Ishikawa (cell line): ENCODE measurements at regions not wholly inside any gene's neighbourhood (a gene's known extent, or its start where the extent isn't known, plus 50 kb on each side); places are given as distances from the start of the nearest gene placed in this dataset.

Experiments used
- CEBPB ChIP-seq: IDR thresholded peaks from 2 replicates; pipeline ENCODE4 v1.6.1; 2012
- CREB1 ChIP-seq: IDR thresholded peaks from 2 replicates; pipeline ENCODE4 v1.6.1; 2012; ENCODE audit warnings: low read depth
- EGR1 ChIP-seq: IDR thresholded peaks from 2 replicates; pipeline ENCODE4 v1.6.1; 2012
- EP300 ChIP-seq: IDR thresholded peaks from 2 replicates; pipeline ENCODE4 v1.6.1; 2012; ENCODE audit warnings: borderline replicate concordance
- FOXM1 ChIP-seq: IDR thresholded peaks from 2 replicates; pipeline ENCODE4 v1.6.1; 2012; ENCODE audit warnings: low read depth, borderline replicate concordance
- MAX ChIP-seq: IDR thresholded peaks from 2 replicates; pipeline ENCODE4 v1.6.1; 2012
- NFIC ChIP-seq: IDR thresholded peaks from 2 replicates; pipeline ENCODE4 v1.6.1; 2012
- RAD21 ChIP-seq: IDR thresholded peaks from 2 replicates; pipeline ENCODE4 v1.6.1; 2012; ENCODE audit warnings: low read depth
- REST ChIP-seq: IDR thresholded peaks from 2 replicates; pipeline ENCODE4 v1.6.1; 2012; ENCODE audit warnings: low read depth, mild to moderate bottlenecking
- TAF1 ChIP-seq: IDR thresholded peaks from 2 replicates; pipeline ENCODE4 v1.6.1; 2012; ENCODE audit warnings: low read depth, mild to moderate bottlenecking
- TCF12 ChIP-seq: IDR thresholded peaks from 2 replicates; pipeline ENCODE4 v1.6.1; 2012; ENCODE audit warnings: low read depth
- TEAD4 ChIP-seq: IDR thresholded peaks from 2 replicates; pipeline ENCODE4 v1.6.1; 2012
- USF1 ChIP-seq: IDR thresholded peaks from 2 replicates; pipeline ENCODE4 v1.6.1; 2012
- YY1 ChIP-seq: IDR thresholded peaks from 2 replicates; pipeline ENCODE4 v1.6.1; 2012; ENCODE audit warnings: low read depth
- ZBTB7A ChIP-seq: IDR thresholded peaks from 2 replicates; pipeline ENCODE4 v1.6.1; 2012; ENCODE audit warnings: low read depth

GRCh38 chr18:54032412-54032811, 192.1 kb downstream of the MBD2 start:
- no peak for TF ChIP-seq FOXM1
- no peak for TF ChIP-seq EP300
- TF ChIP-seq RAD21 = no peak
- no peak for TF ChIP-seq REST
- TF ChIP-seq EGR1 = no peak
- TF ChIP-seq TAF1 = no peak
- TF ChIP-seq MAX = no peak
- no peak for TF ChIP-seq ZBTB7A
- TF ChIP-seq TCF12 = no peak
- TF ChIP-seq CREB1 = no peak
- no peak for TF ChIP-seq NFIC
- TF ChIP-seq YY1 = no peak
- no peak for TF ChIP-seq USF1
- TF ChIP-seq CEBPB = no peak
- no peak for TF ChIP-seq TEAD4

GRCh38 chr18:54031243-54031642, 193.2 kb downstream of the MBD2 start:
- TF ChIP-seq REST (no peak), ZBTB7A (no peak)

- TF ChIP-seq EP300 (no peak), RAD21 (no peak), ZBTB7A (no peak), NFIC (no peak), TCF12 (no peak), CEBPB (no peak), YY1 (no peak), TEAD4 (no peak)
These were observed 194.0 kb downstream of the MBD2 start for GRCh38 chr18:54030434-54030833.

- TF ChIP-seq TEAD4 = no peak
- TF ChIP-seq EGR1 = no peak
- no peak for TF ChIP-seq EP300
- TF ChIP-seq CEBPB = no peak
These were observed 201.0 kb downstream of the MBD2 start for GRCh38 chr18:54023471-54023870.

GRCh38 chr18:54020966-54021365, 203.5 kb downstream of the MBD2 start:
- no peak for TF ChIP-seq FOXM1
- no peak for TF ChIP-seq ZBTB7A
- TF ChIP-seq YY1 = no peak
- TF ChIP-seq TCF12 = no peak
- no peak for TF ChIP-seq USF1
- TF ChIP-seq EP300 = no peak
- no peak for TF ChIP-seq CREB1
- TF ChIP-seq MAX = no peak
- no peak for TF ChIP-seq REST
- TF ChIP-seq RAD21 = no peak
- TF ChIP-seq TAF1 = no peak
- no peak for TF ChIP-seq TEAD4
- TF ChIP-seq NFIC = no peak
- TF ChIP-seq CEBPB = no peak
- no peak for TF ChIP-seq EGR1
